HepG2 (cell line): ENCODE measurements at regions not wholly inside any gene's neighbourhood (a gene's known extent, or its start where the extent isn't known, plus 50 kb on each side); places are given as distances from the start of the nearest gene placed in this dataset.

Experiments used
- ATAC-seq: fragments of 200-7000 bp; cut with Tn5 transposase; 3 replicates; pipeline ENCODE4 v1.9.1; 2020; ENCODE audit warnings: mild to moderate bottlenecking, moderate library complexity
- BruUV-seq: library from RNA; stranded (reverse); fragments of 400-500 nt; replicated peaks from 2 replicates; lab custom pipeline; 2021; lab: Mats Ljungman, UMichigan
- CTCF ChIA-PET: fragments of 300-600 bp; formaldehyde crosslinking; extraction: SDS; loops from one replicate; lab custom pipeline; 2021; ENCODE audit warnings: low total read pairs, inconsistent platforms, low intra/inter-chr PET ratio; lab: Yijun Ruan, JAX
- POLR2A ChIA-PET: fragments of 350-600 bp; sonication (Branson Sonifier 250); formaldehyde crosslinking; loops from one replicate; lab custom pipeline; 2020; ENCODE audit warnings: antibody characterized with exemption, inconsistent platforms; lab: Yijun Ruan, JAX
- DNase-seq: peaks from one replicate; pipeline ENCODE4 v3.0.0-alpha.2; 2015; ENCODE audit warnings: low spot score
- FAIRE-seq: peaks from 3 replicates; lab custom pipeline; 2011; peaks lifted over from hg19 to GRCh38; lab: Jason Lieb, UNC
- H2AFZ ChIP-seq: one replicate; pipeline ENCODE4 v1.6.1; 2011; ENCODE audit warnings: low read length, inconsistent platforms
- H3K27ac ChIP-seq: fragments of 300-600 bp; 3 replicates; pipeline ENCODE4 v1.8.0; 2011; ENCODE audit warnings: mixed run types, mild to moderate bottlenecking, mixed read lengths, low read length, inconsistent platforms; ENCODE audit not compliant: insufficient read depth; ENCODE audit errors: extremely low read length
- H3K27me3 ChIP-seq, 2 experiments: fragments of 200-600 bp in 1 of 2; 2 replicates in 1 of 2; 3 replicates in 1 of 2; pipeline versions ENCODE4 v1.6.0 to v1.8.0; 2011; ENCODE audit warnings: low read length in 2 of 2, mild to moderate bottlenecking in 2 of 2, moderate library complexity in 2 of 2, inconsistent platforms in 1 of 2; ENCODE audit not compliant: insufficient read depth in 2 of 2, control insufficient read depth in 1 of 2
- H3K36me3 ChIP-seq, 2 experiments: fragments of 200-600 bp in 1 of 2; replicated peaks in 1 of 2; 2 replicates in 1 of 2; 3 replicates in 1 of 2; pipeline versions ENCODE4 v1.5.1 to v1.8.0; 2011; ENCODE audit warnings: low read length in 2 of 2, inconsistent platforms in 1 of 2; ENCODE audit not compliant: insufficient read depth in 2 of 2, control insufficient read depth in 1 of 2
- H3K4me1 ChIP-seq: 2 replicates; pipeline ENCODE4 v1.5.1; 2012; ENCODE audit warnings: low read length, inconsistent platforms; ENCODE audit not compliant: insufficient read depth
- H3K4me2 ChIP-seq: 2 replicates; pipeline ENCODE4 v1.6.0; 2011; ENCODE audit warnings: low read depth, low read length, inconsistent platforms
- H3K4me3 ChIP-seq, 3 experiments: fragments of 200-600 bp in 1 of 3; sonication (generic), shearing (Covaris generic) in 1 of 3; replicated peaks in 1 of 3; 2 replicates each; pipeline ENCODE4 v1.5.1; 2011 to 2016; ENCODE audit warnings: low read length in 3 of 3, inconsistent platforms in 2 of 3, low read depth in 2 of 3, mild to moderate bottlenecking in 2 of 3, control low read depth in 1 of 3, mixed read lengths in 1 of 3; ENCODE audit not compliant: insufficient read depth in 1 of 3
- H3K79me2 ChIP-seq: one replicate; pipeline ENCODE4 v1.6.1; 2011; ENCODE audit warnings: low read length, inconsistent platforms; ENCODE audit not compliant: insufficient read depth
- H3K9ac ChIP-seq: 2 replicates; pipeline ENCODE4 v1.6.0; 2011; ENCODE audit warnings: mild to moderate bottlenecking, low read depth, low read length, inconsistent platforms; ENCODE audit not compliant: insufficient read depth
- H3K9me3 ChIP-seq: 2 replicates; pipeline ENCODE4 v1.5.1; 2012; ENCODE audit warnings: mild to moderate bottlenecking, low read length
- H4K20me1 ChIP-seq: 2 replicates; pipeline ENCODE4 v1.6.0; 2011; ENCODE audit warnings: inconsistent platforms, mild to moderate bottlenecking, low read length, moderate library complexity; ENCODE audit not compliant: insufficient read depth
- ARNT ChIP-seq: fragments of 450-650 bp; IDR thresholded peaks from 2 replicates; pipeline ENCODE4 v1.6.1; 2017
- ATF7-NPFF ChIP-seq: sonication (generic); formaldehyde crosslinking; IDR thresholded peaks from 2 replicates; pipeline ENCODE4 v1.8.1; 2023; ENCODE audit warnings: mild to moderate bottlenecking, low read depth, missing genetic modification reagents, moderate library complexity
- CBX5 ChIP-seq: sonication (generic); formaldehyde crosslinking; IDR thresholded peaks from 2 replicates; pipeline ENCODE4 v1.4.0; 2020; ENCODE audit warnings: missing genetic modification reagents, borderline replicate concordance
- DBP ChIP-seq: sonication (generic); formaldehyde crosslinking; IDR thresholded peaks from 2 replicates; pipeline ENCODE4 v1.4.0; 2020; ENCODE audit warnings: missing genetic modification reagents; ENCODE audit errors: not compliant biosample characterization
- EED ChIP-seq: sonication (generic); formaldehyde crosslinking; IDR thresholded peaks from 2 replicates; pipeline ENCODE4 v1.5.0; 2020; ENCODE audit warnings: mild to moderate bottlenecking, missing genetic modification reagents
- GFI1 ChIP-seq: sonication (generic); formaldehyde crosslinking; IDR thresholded peaks from 2 replicates; pipeline ENCODE4 v1.5.0; 2020; ENCODE audit warnings: missing genetic modification reagents, mild to moderate bottlenecking, borderline replicate concordance
- JUNB ChIP-seq: sonication (generic); formaldehyde crosslinking; IDR thresholded peaks from 2 replicates; pipeline ENCODE4 v1.8.0; 2022; ENCODE audit warnings: missing genetic modification reagents, mild to moderate bottlenecking, borderline replicate concordance
- KLF12 ChIP-seq: sonication (generic); formaldehyde crosslinking; IDR thresholded peaks from 2 replicates; pipeline ENCODE4 v1.4.0; 2020; ENCODE audit warnings: missing genetic modification reagents, borderline replicate concordance
- MAFK ChIP-seq, 2 experiments: IDR thresholded peaks in 1 of 2; conservative IDR thresholded peaks in 1 of 2; 2 replicates each; pipeline ENCODE4 v1.6.1; 2011; ENCODE audit warnings: improper control_type of control experiment in 2 of 2, low read length in 2 of 2
- MEF2D ChIP-seq: sonication (generic); formaldehyde crosslinking; IDR thresholded peaks from 2 replicates; pipeline ENCODE4 v1.5.1; 2020; ENCODE audit warnings: mild to moderate bottlenecking, missing genetic modification reagents
- MXD3 ChIP-seq: IDR thresholded peaks from 2 replicates; pipeline ENCODE4 v1.6.1; 2016; ENCODE audit warnings: mild to moderate bottlenecking, missing biosample characterization, missing genetic modification reagents
- SP4 ChIP-seq: sonication (generic); formaldehyde crosslinking; IDR thresholded peaks from 2 replicates; pipeline ENCODE4 v1.8.1; 2023; ENCODE audit warnings: mild to moderate bottlenecking, missing genetic modification reagents
- ZNF605 ChIP-seq: sonication (generic); formaldehyde crosslinking; IDR thresholded peaks from 2 replicates; pipeline ENCODE4 v1.8.0; 2022; ENCODE audit warnings: mild to moderate bottlenecking, missing genetic modification reagents
- WGBS: methylation state at CpG from one replicate; pipeline ENCODE4 v1.1.6; 2017; ENCODE audit warnings: low lambda C conversion rate; 5-methylcytosine and 5-hydroxymethylcytosine counted together
- in situ Hi-C: cut with HindIII; loops from 2 replicates; pipeline ENCODE4 v1.10.0; 2017; ENCODE audit warnings: low pct_unique_long_range_greater_than_20kb; ENCODE audit not compliant: extremely low pct_ligation_motif_present
- intact Hi-C: fragments of 100-400 bp; cut with micrococcal nuclease; formaldehyde crosslinking; loops from one replicate; pipeline ENCODE4 v1.10.0; 2022; ENCODE audit not compliant: unreplicated experiment
- TF ChIP-seq, protein P1 (sequence below): sonication (generic); formaldehyde crosslinking; IDR thresholded peaks from 2 replicates; pipeline ENCODE4 v1.5.0; 2020; ENCODE audit warnings: missing genetic modification reagents
- TF ChIP-seq, protein P2 (sequence below): IDR thresholded peaks from 2 replicates; pipeline ENCODE4 v1.6.1; 2016; ENCODE audit warnings: low read depth

- no peaks in the 10 kb centered on the region for H3K79me2 ChIP-seq
- H3K9ac ChIP-seq: no peak overlapping the region
Measured at GRCh38 chr11:91756829-91757480, 467.7 kb upstream of the FAT3 start.

More at GRCh38 chr11:91756829-91757480, 467.7 kb upstream of the FAT3 start:
- Histone ChIP-seq H3K4me2 (no peak overlapping the region), H3K9me3 (peaks cover 77% of the 10 kb centered on the region), H3K27me3 (no peaks in the 10 kb centered on the region), H3K27ac (no peak overlapping the region), H4K20me1 (no peaks in the 10 kb centered on the region), H3K36me3 (no peaks in the 10 kb centered on the region), H2AFZ (no peak overlapping the region), H3K4me1 (no peaks in the 10 kb centered on the region), H3K4me3 (no peak overlapping the region)
- CTCF ChIA-PET: no interaction called here
- in situ Hi-C loops: no loop called here
- WGBS: 0% methylated on average over 1 of the region's 1 CpG
- intact Hi-C loops: no loop called here
- DNase-seq (no peak), ATAC-seq (no peak), FAIRE-seq (no peak)
- POLR2A ChIA-PET: no interaction called here
- no TSS peak for BruUV-seq
- TF ChIP-seq ZNF605 (CRISPR knock-in tag): no peak
- TF ChIP-seq MEF2D: no peak
- TF ChIP-seq EED (CRISPR knock-in tag): no peak
- TF ChIP-seq SP4 (CRISPR knock-in tag): no peak
- no peak for TF ChIP-seq MAFK (conservative IDR thresholded peaks at IDR 0.05 in 1 of 2, IDR thresholded peaks at IDR 0.05 in 1 of 2; ENCODE audit: low read length in 2 of 2)
- TF ChIP-seq, protein P1, sequence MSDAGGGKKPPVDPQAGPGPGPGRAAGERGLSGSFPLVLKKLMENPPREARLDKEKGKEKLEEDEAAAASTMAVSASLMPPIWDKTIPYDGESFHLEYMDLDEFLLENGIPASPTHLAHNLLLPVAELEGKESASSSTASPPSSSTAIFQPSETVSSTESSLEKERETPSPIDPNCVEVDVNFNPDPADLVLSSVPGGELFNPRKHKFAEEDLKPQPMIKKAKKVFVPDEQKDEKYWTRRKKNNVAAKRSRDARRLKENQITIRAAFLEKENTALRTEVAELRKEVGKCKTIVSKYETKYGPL: no peak
- TF ChIP-seq ARNT: no peak
- TF ChIP-seq, protein P2, sequence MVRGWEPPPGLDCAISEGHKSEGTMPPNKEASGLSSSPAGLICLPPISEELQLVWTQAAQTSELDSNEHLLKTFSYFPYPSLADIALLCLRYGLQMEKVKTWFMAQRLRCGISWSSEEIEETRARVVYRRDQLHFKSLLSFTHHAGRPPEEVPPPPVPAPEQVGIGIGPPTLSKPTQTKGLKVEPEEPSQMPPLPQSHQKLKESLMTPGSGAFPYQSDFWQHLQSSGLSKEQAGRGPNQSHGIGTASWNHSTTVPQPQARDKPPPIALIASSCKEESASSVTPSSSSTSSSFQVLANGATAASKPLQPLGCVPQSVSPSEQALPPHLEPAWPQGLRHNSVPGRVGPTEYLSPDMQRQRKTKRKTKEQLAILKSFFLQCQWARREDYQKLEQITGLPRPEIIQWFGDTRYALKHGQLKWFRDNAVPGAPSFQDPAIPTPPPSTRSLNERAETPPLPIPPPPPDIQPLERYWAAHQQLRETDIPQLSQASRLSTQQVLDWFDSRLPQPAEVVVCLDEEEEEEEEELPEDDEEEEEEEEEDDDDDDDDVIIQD (CRISPR knock-in tag): no peak
- TF ChIP-seq MXD3 (CRISPR knock-in tag): no peak
- no peak for TF ChIP-seq ATF7-NPFF
- no peak for TF ChIP-seq KLF12 (CRISPR knock-in tag)
- no peak for TF ChIP-seq DBP (CRISPR knock-in tag)
- TF ChIP-seq JUNB (CRISPR knock-in tag): no peak
- TF ChIP-seq GFI1: no peak
- no peak for TF ChIP-seq CBX5 (CRISPR knock-in tag)
- TF ChIP-seq, all 625 proteins: peak for 0
